ENCODE measurements at regions not wholly inside any gene's neighbourhood (a gene's known extent, or its start where the extent isn't known, plus 50 kb on each side); places are given as distances from the start of the nearest gene placed in this dataset.

- TF ChIP-seq EZH2 (IDR thresholded peaks at IDR 0.05; ENCODE audit: insufficient read depth, low read length) (no peak), CTCF (IDR thresholded peaks at IDR 0.05; ENCODE audit: insufficient read depth, low read depth, low read length) (no peak)
Measured at GRCh38 chr15:26023231-26023630, 160.1 kb upstream of the ATP10A start.

All from astrocyte (in vitro differentiated cells and primary cell).